KOPT-K1 (cell line): ENCODE measurements at regions not wholly inside any gene's neighbourhood (a gene's known extent, or its start where the extent isn't known, plus 50 kb on each side); places are given as distances from the start of the nearest gene placed in this dataset.
"Not testable (repeated sequence)": the region's sequence is repeated elsewhere in the genome, so short reads cannot be mapped to it uniquely, and the experiment has no call there.

Source experiments
- H3K27ac ChIP-seq: fragments of 200-600 bp; sonication (generic); 2 replicates; pipeline ENCODE4 v1.5.1; 2016; ENCODE audit warnings: antibody characterized with exemption, mild to moderate bottlenecking, low read depth, low read length; ENCODE audit not compliant: poor library complexity, severe bottlenecking
- H3K36me3 ChIP-seq: fragments of 200-600 bp; sonication (generic); 2 replicates; pipeline ENCODE4 v1.5.1; 2017; ENCODE audit warnings: antibody characterized with exemption, mild to moderate bottlenecking, low read length, moderate library complexity; ENCODE audit not compliant: insufficient read depth
- H3K9me3 ChIP-seq: fragments of 200-600 bp; sonication (generic); 2 replicates; pipeline ENCODE4 v1.5.1; 2017; ENCODE audit warnings: antibody characterized with exemption, low read length, mild to moderate bottlenecking; ENCODE audit not compliant: insufficient read depth, poor library complexity, severe bottlenecking

GRCh38 chr12:27133022-27133590 is 50.7 kb upstream of the C12orf71 start:
- Histone ChIP-seq H3K27ac (peak overlapping the region; percentile 1), H3K9me3 (no peaks in the 10 kb centered on the region), H3K36me3 (no peaks in the 10 kb centered on the region)

- no peak overlapping the region for H3K27ac ChIP-seq
- no peaks in the 10 kb centered on the region for H3K9me3 ChIP-seq
- H3K36me3 ChIP-seq, result no peaks in the 10 kb centered on the region
Observed at GRCh38 chr12:27140478-27140969, 58.1 kb upstream of the C12orf71 start.

- Histone ChIP-seq H3K9me3 (no peaks in the 10 kb centered on the region), H3K27ac (no peak overlapping the region), H3K36me3 (no peaks in the 10 kb centered on the region)
Observed at GRCh38 chr12:27142101-27142721, 59.8 kb upstream of the C12orf71 start.

- Histone ChIP-seq H3K36me3 (no peaks in the 10 kb centered on the region), H3K27ac (peak overlapping the region; percentile 81), H3K9me3 (no peaks in the 10 kb centered on the region)
Observed at GRCh38 chr12:27143256-27144069, 61.1 kb upstream of the C12orf71 start.

GRCh38 chr12:27145725-27146124 is 63.3 kb upstream of the C12orf71 start:
- H3K27ac ChIP-seq, result peak overlapping the region; percentile 81
- not testable (repeated sequence) for H3K9me3 ChIP-seq

GRCh38 chr12:27148373-27148772 is 66.0 kb upstream of the C12orf71 start:
- Histone ChIP-seq H3K9me3 (no peaks in the 10 kb centered on the region), H3K36me3 (no peaks in the 10 kb centered on the region), H3K27ac (no peak overlapping the region)

More at GRCh38 chr12:27145725-27146124, 63.3 kb upstream of the C12orf71 start:
- H3K36me3 ChIP-seq, result not testable (repeated sequence)

- peak overlapping the region; percentile 29 for H3K27ac ChIP-seq
- H3K36me3 ChIP-seq, result no peaks in the 10 kb centered on the region
- no peaks in the 10 kb centered on the region for H3K9me3 ChIP-seq
Observed at GRCh38 chr12:27148791-27149190, 66.4 kb upstream of the C12orf71 start.

- Histone ChIP-seq H3K27ac (peak overlapping the region; percentile 55), H3K9me3 (no peaks in the 10 kb centered on the region), H3K36me3 (no peaks in the 10 kb centered on the region)
Observed at GRCh38 chr12:27151479-27151878, 69.1 kb upstream of the C12orf71 start.

GRCh38 chr12:27158297-27158696 is 75.9 kb upstream of the C12orf71 start:
- no peak overlapping the region for H3K27ac ChIP-seq
- no peaks in the 10 kb centered on the region for H3K9me3 ChIP-seq
- H3K36me3 ChIP-seq, result no peaks in the 10 kb centered on the region

GRCh38 chr12:27161458-27162228 is 79.3 kb upstream of the C12orf71 start:
- no peaks in the 10 kb centered on the region for H3K36me3 ChIP-seq
- H3K9me3 ChIP-seq, result no peaks in the 10 kb centered on the region
- no peak overlapping the region for H3K27ac ChIP-seq

GRCh38 chr12:27162229-27162537 is 79.8 kb upstream of the C12orf71 start:
- Histone ChIP-seq H3K27ac (no peak overlapping the region), H3K9me3 (no peaks in the 10 kb centered on the region), H3K36me3 (no peaks in the 10 kb centered on the region)

- H3K36me3 ChIP-seq, result no peaks in the 10 kb centered on the region
- H3K27ac ChIP-seq, result no peak overlapping the region
- no peaks in the 10 kb centered on the region for H3K9me3 ChIP-seq
Observed at GRCh38 chr12:27163048-27163715, 80.8 kb upstream of the C12orf71 start.

- Histone ChIP-seq H3K9me3 (no peaks in the 10 kb centered on the region), H3K27ac (peak overlapping the region; percentile 7), H3K36me3 (no peaks in the 10 kb centered on the region)
Observed at GRCh38 chr12:27163894-27164293, 80.2 kb upstream of the STK38L start.

- no peaks in the 10 kb centered on the region for H3K36me3 ChIP-seq
- peak overlapping the region; percentile 7 for H3K27ac ChIP-seq
- H3K9me3 ChIP-seq, result peaks cover 2% of the 10 kb centered on the region
Observed at GRCh38 chr12:27164330-27165040, 79.6 kb upstream of the STK38L start.
